ENCODE measurements at regions not wholly inside any gene's neighbourhood (a gene's known extent, or its start where the extent isn't known, plus 50 kb on each side); places are given as distances from the start of the nearest gene placed in this dataset.
"Not testable (repeated sequence)": the region's sequence is repeated elsewhere in the genome, so short reads cannot be mapped to it uniquely, and the experiment has no call there.

- DNase-seq (ENCODE audit: low read depth) = no peak
Measured at GRCh38 chr6:163764565-163764964, 350.0 kb downstream of the QKI start.

- DNase-seq (ENCODE audit: low read depth) = no peak
Measured at GRCh38 chr6:163761481-163761880, 347.0 kb downstream of the QKI start.

DNA sequence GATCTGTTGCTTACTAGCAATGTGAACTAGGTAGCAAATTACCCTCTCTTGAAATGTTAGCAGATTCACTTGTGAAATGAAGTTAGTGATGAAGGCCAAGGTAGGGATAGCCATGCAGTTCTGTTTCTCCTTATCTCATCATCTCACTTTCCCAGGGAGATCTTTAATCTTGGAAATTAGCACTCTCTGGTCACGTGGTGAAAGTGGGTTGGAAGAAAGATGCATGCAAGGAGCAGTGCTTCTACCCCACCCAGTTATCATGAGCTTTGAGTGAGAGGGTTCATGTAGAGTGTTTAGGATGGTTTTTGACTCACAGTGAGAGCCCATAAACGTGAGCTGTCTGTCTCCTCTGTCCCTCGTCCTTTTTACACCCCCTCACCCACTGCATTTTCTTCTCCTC is 346.3 kb downstream of the QKI start:
- no peak for DNase-seq (ENCODE audit: low read depth)

DNA sequence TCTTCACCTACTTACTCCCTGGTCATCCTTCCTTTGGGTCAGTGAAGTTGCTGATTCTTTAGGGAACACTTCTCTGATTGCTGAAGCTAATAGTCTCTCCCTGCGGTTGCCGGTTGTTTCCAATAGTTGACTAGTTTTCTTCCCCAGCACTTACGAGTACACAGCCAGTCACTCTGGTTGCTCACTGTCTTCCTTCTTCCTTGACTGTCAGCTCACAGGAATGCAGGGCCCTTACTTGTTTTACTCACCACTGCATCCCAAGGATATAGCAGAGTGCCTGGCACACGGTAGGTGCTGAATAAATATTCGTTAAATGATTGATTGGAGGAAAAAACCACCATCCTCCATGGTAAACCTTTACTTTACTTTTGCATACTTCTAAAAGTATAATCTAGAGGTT is 345.0 kb downstream of the QKI start:
- no peak for DNase-seq (ENCODE audit: low read depth)

DNA sequence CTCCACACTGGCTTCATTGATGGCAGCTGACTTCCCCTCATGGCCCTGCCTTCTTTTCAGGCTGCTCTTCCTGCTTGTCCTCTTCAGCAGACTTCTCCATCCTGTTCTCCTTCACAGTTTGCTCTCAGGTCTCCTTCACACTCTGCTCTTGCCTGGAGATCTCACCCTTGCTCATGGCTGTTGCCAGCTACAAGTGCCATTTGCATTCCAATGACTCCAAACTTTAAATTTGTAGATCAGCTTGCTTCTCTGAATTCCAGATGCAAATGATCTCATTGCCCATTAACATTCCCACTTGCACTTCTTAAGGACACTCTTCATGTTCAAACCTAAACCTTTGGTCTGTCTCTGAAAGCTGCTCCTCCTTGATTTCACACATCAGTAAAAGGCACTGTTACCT is 343.0 kb downstream of the QKI start:
- DNase-seq (ENCODE audit: low read depth) = no peak

GRCh38 chr6:163756079-163756478 is 341.6 kb downstream of the QKI start:
- no peak for DNase-seq (ENCODE audit: low read depth)

DNA sequence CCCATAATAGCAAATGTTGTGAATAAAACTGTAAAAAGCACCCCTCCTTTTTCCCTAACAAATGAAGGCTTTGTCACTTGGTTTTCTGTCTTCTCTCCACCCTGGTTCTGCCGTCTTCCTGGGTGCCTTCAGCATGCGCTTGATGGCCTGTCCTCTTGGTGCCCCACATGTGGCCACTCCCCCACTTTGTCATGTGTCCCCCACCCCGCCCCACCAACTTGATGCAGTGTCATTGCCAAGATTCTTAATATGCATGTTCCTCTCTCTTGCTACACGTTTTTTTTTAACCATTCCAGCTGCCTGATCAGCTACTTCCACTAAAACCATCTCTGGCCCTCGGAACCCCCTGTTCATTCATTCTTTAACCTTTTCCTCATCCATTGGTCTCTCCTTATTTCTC is 340.3 kb downstream of the QKI start:
- no peak for DNase-seq (ENCODE audit: low read depth)

DNA sequence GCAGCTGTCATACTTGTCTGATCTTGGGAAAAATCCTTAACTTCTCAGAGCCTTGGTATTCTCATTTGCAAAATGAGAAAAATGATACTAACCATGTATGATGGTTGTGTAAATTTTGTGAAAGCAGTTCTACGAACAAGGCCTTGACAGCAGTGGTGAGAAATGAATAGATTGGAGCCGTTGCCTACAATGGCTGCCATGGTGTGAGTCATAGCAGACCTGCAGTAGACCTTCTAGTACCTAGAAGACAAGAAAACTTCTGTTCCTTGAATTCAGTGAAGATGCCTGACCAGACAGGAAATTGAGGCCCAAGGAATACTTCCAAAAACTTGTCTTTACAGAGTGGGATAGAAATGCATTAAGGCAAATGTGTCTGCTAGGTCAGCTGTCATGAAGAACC is 338.9 kb downstream of the QKI start:
- no peak for DNase-seq (ENCODE audit: low read depth)

DNA sequence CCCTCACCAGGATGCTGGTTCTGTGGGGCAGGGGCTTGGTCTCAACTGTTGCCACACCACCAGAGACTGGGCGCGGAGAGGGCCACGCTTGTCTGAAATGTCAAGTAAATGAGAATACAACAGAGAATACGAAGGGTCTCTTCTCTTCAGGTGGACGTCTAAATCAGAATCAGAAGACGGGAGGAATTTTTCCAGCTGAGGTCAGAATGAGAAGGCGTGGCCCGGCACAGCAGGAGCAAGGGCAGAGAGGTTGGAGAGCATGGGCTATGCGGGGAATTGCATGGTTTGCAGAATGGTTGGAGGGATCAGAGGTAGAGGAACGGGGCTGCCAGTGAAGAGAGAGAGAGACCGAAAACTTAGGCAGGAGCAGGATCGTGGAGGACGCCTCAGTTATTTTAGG is 337.9 kb downstream of the QKI start:
- DNase-seq (ENCODE audit: low read depth) = no peak

- no peak for DNase-seq (ENCODE audit: low read depth)
Measured at GRCh38 chr6:163751032-163751525, 336.6 kb downstream of the QKI start.

GRCh38 chr6:163750431-163751031 is 336.0 kb downstream of the QKI start:
- no peak for DNase-seq (ENCODE audit: low read depth)

DNA sequence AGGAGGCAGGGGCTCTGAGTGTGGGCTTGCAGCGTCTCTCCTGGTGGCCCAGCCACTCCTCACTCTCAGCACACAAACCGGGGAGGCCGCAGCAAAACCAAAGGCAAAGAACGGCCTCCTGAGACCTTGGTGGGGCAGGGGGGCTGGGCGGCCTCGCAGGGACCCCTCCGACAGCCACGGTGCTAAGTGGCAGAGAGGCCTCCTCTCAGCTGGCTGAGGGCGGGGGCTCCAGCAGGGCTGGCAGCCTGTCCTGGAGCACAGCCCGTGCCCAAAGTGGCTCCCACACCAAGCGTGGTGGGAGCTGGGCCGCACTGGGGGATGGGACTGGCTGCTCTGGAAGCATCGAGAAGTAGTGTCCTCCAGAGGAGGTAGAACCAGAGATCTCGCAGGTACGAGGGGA is 334.4 kb downstream of the QKI start:
- no peak for DNase-seq (ENCODE audit: low read depth)

DNA sequence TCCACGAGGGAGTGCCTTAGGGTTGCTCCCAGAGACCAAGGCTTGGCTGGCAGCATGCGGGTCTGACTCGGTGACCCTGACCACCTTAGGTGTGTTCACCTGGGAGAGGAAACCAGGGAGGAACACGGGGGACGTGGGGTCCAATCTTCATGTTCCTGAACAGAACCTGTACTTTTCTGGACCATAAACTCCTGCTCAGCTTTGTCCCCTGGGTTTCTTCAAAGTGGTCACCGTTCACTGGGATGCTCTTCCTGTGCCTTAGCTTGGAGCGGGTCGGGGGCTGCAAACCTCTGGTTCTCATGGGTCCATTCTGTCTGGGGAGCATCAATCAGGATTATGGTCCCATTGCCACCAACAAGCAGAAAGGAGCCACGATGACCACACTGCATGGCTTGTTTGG is 333.5 kb downstream of the QKI start:
- DNase-seq (ENCODE audit: low read depth) = no peak

DNA sequence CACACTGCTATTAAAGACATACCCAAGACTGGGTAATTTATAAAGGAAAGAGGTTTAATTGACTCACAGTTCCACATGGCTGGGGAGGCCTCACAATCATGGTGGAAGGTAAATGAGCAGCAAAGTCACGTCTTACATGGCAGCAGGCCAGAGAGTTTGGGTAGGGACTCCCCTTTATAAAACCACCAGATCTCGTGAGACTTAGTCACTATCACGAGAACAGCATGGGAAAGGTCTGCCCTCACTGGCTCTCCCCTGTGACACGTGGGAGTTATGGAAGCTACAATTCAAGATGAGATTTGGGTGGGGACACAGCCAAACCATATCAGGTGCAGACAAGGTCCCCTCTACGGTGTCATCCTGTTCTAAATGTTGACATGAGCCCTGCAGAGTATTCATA is 332.5 kb downstream of the QKI start:
- DNase-seq (ENCODE audit: low read depth) = not testable (repeated sequence)

GRCh38 chr6:163745536-163746400 is 331.2 kb downstream of the QKI start:
- DNase-seq (ENCODE audit: low read depth) = no peak

DNA sequence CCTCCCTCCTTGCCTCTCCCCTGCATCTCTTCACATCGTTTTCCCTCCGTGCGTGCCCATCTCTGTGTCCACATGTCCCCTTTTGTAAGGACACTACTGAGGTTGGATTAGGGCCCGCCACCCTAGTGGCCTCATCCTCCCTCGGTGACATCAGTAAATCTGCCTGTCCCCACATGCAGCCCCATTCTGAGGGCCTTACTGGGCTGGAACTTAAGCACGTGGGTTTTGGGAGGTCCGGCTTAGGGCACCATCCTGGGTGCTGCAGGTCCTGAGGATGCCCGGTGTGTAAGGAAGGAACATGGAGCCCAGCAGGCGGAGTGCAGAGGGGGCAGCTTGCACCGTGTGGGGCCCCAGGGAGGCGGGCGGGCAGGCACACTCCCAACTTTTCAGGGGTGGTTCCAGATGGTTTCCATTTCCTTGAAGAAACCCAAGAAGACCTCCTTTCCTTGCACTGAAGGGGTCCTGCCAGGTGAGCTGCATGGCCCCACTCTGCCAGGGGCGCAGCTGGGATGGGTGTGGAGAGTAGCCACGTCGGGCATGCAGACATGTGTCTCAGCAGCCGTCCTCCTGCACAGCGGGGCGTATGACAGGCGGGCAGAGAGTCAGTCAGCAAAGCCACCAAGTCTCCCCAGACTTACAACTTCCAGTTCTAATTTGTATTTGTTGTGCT is 329.9 kb downstream of the QKI start:
- no peak for DNase-seq (ENCODE audit: low read depth)

GRCh38 chr6:163743796-163744195 is 329.3 kb downstream of the QKI start:
- DNase-seq (ENCODE audit: low read depth) = no peak

GRCh38 chr6:163741743-163742363 is 327.3 kb downstream of the QKI start:
- no peak for DNase-seq (ENCODE audit: low read depth)

GRCh38 chr6:163741342-163741741 is 326.8 kb downstream of the QKI start:
- DNase-seq (ENCODE audit: low read depth) = no peak

DNA sequence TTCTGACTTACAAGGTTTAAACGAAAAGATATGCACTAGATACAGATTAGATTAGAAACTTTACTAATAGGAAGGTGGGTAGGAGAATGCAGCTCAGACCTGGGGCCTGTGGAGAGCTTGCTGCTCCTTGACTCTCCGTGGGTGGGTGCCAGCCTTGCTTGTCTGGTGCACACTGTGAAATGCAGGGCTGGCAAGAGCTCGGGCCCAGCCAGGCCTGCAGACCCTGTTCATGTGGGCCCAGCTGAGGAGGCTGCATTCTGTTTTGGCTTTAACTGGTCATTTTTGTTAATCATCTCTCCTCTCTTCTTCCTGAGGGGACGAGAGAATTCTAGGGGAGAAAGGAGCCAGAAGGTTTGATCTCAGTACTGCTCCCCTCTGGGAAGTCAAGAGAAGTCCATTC is 325.4 kb downstream of the QKI start:
- DNase-seq (ENCODE audit: low read depth) = no peak

- DNase-seq (ENCODE audit: low read depth) = no peak
Measured at GRCh38 chr6:163739408-163739725, 324.8 kb downstream of the QKI start.

- no peak for DNase-seq (ENCODE audit: low read depth)
Measured at GRCh38 chr6:163738725-163739407, 324.3 kb downstream of the QKI start.

Measured in T-helper 22 cell (primary cell).